Mesenteric fat pad (tissue), 1 donor: ENCODE measurements at regions not wholly inside any gene's neighbourhood (a gene's known extent, or its start where the extent isn't known, plus 50 kb on each side); places are given as distances from the start of the nearest gene placed in this dataset.
"Not testable (repeated sequence)": the region's sequence is repeated elsewhere in the genome, so short reads cannot be mapped to it uniquely, and the experiment has no call there.

Experiments
- DNase-seq: peaks from one replicate; pipeline ENCODE4 v3.0.0-alpha.2; 2020; ENCODE audit warnings: low spot score
- donor health status: DM: yes; HTN: yes; CAD: no.

GRCh38 chr5:13081116-13081515 is 863.4 kb downstream of the DNAH5 start:
- DNase-seq, result no peak

- DNase-seq, result not testable (repeated sequence)
Observed at GRCh38 chr5:13072936-13073335, 871.6 kb downstream of the DNAH5 start.

GRCh38 chr5:13063088-13063487 is 881.4 kb downstream of the DNAH5 start:
- no peak for DNase-seq

GRCh38 chr5:13045897-13046551 is 898.5 kb downstream of the DNAH5 start:
- no peak for DNase-seq

GRCh38 chr5:13034061-13034460 is 910.4 kb downstream of the DNAH5 start:
- no peak for DNase-seq

- DNase-seq, result no peak
Observed at GRCh38 chr5:13029211-13029610, 915.3 kb downstream of the DNAH5 start.

DNA sequence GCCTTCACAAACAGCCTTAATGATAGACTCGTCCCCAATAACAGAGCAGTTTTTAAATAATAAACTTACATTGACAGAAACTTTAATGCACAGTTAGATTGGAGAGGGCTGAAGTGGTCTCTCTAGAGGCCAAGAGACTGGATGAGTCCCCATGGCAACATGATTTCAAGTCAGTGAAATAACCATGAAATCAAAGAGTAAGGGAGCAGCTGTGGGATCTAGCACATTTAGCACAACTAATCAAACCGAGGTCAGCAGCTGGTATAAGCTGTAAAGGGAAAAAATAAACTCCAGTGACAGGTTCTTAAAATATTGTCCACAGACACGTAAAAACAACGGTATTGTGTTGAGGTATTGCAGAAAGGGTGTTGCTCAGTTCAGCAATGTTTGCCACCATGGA is 916.6 kb downstream of the DNAH5 start:
- DNase-seq, result no peak

- no peak for DNase-seq
Observed at GRCh38 chr5:13019729-13020128, 924.8 kb downstream of the DNAH5 start.

DNA sequence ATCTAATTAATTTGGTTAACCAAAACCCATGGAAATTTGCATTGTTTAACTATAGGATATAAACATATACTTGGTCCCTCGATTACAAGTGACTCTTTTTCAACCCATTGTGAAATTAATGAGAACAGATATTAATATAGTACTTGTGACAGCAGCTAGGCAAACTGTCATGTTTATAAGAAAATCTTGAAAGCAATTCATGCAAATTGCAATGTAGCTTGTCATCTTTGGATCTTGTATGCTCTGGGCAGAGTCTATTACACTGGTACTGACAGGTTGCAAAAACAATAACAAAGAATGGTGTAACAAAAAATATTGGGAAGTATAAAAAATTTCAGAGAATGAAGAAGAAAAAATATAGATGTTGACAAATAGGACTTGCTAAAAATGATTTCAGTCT is 941.0 kb downstream of the DNAH5 start:
- no peak for DNase-seq

DNA sequence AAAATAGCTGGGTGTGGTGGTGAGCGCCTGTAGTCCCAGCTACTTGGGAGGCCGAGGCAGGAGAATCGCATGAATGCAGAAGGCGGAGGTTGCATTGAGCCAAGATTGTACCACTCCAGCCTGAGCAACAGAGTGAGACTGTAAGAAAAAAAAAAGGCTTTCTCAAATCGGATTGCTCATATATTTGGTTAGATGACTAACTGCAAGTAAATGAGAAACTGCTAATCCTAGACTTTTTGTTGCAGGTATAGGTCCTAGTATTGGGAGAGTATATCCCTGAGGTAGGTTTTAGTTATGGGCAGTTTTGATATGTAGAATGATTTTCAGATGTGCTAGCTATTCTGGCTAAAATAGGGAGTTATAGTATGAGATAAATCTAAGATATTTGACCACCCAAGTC is 944.8 kb downstream of the DNAH5 start:
- DNase-seq, result no peak

- DNase-seq, result no peak
Observed at GRCh38 chr5:12985142-12985541, 959.3 kb downstream of the DNAH5 start.

- no peak for DNase-seq
Observed at GRCh38 chr5:12974856-12975255, 969.6 kb downstream of the DNAH5 start.

- no peak for DNase-seq
Observed at GRCh38 chr5:12965804-12966203, 978.7 kb downstream of the DNAH5 start.

DNA sequence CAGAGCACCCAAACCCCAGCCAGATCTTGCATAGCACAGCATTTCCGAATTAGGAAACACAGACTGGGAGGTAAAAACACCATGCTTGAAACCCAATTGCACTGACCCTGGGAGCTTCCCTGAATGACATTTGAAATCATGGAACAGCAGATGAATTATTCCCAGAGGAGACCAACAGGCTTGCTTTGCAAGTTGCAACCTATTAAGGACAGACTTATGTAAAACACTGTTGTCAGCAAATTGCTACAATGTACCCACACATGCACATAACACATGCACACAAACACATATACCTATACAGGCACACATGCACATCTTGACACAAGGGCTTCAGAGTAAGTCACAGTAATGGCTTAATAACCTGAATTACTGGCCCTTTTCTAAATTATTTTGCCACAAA is 984.8 kb downstream of the DNAH5 start:
- no peak for DNase-seq

DNA sequence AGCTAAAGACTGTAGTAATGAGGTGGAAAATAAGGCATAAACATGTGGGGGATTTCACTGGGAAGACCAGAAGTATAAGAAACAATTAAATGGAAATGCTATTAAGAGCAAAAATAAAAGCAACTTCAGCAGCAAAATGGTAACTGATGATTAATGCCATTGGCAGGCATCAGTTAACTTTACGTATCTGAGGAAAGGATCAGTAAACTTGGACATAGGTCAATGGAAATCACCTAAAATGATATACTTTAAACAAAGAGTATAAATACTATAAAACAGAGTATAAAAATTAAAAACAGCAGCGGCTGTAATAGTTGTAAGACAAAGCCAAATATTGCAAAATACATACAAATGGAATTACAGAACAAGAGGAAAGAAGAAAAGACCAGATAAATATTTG is 992.1 kb downstream of the DNAH5 start:
- no peak for DNase-seq

DNA sequence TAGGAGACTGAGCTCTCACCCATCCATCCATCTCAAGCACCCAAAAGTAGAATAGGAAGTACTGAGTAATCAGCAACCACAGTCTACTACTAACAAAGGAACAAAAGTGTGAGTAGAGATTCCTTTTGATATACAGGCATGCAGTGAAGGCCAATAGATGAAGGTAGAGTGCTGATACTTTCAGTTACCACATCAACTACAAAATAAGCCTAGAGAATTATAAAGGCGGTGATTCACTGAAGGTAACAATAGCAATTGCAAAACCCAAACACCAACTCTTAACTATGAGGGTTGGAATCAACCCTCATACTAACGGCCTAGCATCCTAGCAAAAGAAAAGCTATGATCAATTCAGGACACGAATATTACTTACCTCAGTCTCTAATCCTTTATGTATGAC is 992.6 kb downstream of the DNAH5 start:
- no peak for DNase-seq

- DNase-seq, result no peak
Observed at GRCh38 chr5:12947379-12947778, 997.1 kb downstream of the DNAH5 start.

DNA sequence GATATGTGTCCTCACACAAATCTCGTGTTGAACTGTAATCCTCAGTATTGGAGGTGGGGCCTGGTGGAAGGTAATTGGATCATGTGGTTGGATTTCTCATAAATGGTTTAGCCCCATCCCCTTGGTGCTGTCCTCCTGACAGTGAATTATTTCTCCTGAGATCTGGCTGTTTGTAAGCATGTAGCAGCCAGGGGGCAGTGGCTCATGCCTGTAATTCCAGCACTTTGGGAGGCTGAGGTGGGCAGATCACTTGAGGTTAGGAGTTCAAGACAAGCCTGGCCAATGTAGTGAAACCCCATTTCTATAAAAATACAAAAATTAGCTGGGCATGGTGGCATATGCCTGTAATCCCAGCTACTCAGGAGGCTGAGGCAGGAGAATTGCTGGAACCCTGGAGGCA is 999.0 kb downstream of the DNAH5 start:
- DNase-seq, result not testable (repeated sequence)

- no peak for DNase-seq
Observed at GRCh38 chr5:12936221-12936620, 1008.3 kb downstream of the DNAH5 start.

DNA sequence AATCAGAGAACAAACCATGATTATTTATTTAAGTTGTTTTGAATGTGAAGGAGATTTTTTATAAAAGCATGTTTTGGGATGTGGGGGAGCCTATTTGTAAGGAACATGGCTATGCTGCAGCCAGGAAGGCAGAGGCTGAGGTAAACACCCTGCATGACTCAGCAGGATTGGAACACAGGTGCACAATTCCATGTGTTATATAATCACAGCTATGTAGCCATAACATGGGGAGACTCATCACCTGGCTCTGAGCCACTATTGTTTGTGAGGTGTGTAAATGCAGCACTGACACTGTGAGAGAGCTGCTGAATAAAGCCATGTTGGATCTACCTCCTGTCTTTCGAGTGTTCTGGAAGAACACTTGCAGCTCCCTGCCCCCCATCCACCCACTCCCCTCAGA is 1009.8 kb downstream of the DNAH5 start:
- DNase-seq, result no peak

DNA sequence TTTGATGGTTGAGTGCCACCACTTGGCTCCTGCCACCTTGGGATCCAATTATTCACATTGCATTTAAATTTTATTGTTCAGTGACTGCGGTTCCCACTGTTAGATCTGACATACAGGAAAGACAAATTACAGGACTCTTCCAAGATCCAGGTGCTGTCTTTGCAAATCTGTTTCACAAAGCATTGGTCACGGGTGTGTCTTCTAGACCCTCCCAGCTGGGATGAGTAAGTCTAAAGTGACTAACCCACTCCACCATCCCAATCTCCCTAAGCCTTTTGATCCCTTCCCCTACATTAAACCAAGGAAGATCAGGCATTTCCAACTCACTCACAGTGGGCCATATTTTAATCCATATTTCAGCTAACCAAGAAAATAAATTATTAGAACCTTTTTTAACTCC is 1016.3 kb upstream of the CTNND2 start:
- DNase-seq, result no peak

DNA sequence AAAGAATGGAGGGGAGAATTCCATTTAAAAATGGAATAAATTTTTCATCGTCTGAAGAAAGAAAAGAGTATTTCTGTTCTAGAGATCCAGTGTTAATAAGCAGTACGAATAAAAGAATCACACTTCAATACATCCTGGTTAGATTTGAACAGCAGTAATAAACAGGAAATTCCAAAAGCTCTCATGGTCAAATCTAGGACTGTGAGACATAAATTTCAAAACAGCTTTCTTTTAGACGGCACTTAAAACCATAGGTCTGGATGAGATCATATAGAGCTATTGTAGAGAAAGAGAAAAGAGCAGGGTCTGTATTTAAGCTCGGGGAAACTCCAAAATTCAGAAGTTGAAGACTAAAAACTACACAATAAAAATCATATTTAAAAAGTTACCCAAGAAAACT is 1006.9 kb upstream of the CTNND2 start:
- DNase-seq, result no peak

- DNase-seq, result no peak
Observed at GRCh38 chr5:12910641-12911040, 1006.4 kb upstream of the CTNND2 start.

DNA sequence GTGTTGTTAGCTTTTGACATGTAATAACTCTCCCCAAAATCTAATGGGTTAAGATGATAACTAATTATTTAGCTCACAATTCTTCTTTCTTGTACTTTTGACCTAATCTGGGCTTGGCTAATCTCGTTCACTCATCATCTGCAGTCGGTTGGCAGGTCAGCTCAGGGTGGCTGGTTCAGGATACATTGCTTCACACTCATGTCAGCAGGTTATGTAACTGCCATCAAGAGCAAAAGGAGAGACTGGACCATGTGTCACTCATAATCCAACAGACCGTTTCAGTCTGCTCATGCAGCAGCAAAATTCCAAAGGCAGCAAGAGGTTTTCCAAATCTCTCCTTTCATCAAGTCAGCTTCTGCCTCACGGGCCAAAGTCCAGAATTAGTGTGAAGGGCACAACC is 998.4 kb upstream of the CTNND2 start:
- DNase-seq, result no peak
